Astrocyte (in vitro differentiated cells and primary cell): ENCODE measurements at regions not wholly inside any gene's neighbourhood (a gene's known extent, or its start where the extent isn't known, plus 50 kb on each side); places are given as distances from the start of the nearest gene placed in this dataset.

Experiments used
- EZH2 ChIP-seq: IDR thresholded peaks from 2 replicates; pipeline ENCODE4 v1.6.1; 2012; ENCODE audit warnings: mild to moderate bottlenecking, low read length, inconsistent platforms; ENCODE audit not compliant: insufficient read depth
- TF ChIP-seq, protein P1 (sequence below): IDR thresholded peaks from 2 replicates; pipeline ENCODE4 v1.5.1; 2011; ENCODE audit warnings: low read depth, mild to moderate bottlenecking, inconsistent platforms, low read length, moderate library complexity; ENCODE audit not compliant: insufficient read depth

DNA sequence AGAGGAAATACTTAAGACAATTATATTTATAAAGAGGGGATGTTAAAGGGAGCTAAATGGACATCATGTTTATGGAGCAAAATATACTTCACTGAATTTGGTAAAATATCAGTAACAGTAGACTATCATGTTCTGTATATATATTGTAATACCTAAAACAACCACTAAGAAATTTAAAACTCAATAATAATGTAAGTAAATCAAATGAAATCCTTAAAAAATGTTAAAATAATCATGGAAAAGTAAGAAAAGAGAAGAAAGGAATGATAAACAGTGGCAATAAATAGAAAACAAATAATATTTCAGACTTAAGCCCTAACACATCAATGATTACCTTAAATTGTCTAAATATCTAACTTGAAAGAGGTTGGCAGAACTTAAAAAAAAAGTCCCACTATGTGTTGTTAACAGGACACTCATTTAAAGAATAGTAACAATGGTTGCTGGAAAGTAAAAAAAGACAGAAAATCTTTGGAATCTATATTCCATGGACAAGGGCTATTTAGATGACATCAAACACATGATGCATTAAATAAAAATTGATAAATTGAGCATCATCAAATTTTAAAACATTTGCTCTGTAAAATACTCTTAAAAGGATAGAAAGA is 842.2 kb upstream of the MAP3K7 start:
- TF ChIP-seq, protein P1, sequence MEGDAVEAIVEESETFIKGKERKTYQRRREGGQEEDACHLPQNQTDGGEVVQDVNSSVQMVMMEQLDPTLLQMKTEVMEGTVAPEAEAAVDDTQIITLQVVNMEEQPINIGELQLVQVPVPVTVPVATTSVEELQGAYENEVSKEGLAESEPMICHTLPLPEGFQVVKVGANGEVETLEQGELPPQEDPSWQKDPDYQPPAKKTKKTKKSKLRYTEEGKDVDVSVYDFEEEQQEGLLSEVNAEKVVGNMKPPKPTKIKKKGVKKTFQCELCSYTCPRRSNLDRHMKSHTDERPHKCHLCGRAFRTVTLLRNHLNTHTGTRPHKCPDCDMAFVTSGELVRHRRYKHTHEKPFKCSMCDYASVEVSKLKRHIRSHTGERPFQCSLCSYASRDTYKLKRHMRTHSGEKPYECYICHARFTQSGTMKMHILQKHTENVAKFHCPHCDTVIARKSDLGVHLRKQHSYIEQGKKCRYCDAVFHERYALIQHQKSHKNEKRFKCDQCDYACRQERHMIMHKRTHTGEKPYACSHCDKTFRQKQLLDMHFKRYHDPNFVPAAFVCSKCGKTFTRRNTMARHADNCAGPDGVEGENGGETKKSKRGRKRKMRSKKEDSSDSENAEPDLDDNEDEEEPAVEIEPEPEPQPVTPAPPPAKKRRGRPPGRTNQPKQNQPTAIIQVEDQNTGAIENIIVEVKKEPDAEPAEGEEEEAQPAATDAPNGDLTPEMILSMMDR: no peak
- no peak for TF ChIP-seq EZH2
